Spleen (tissue), 11 donors: ENCODE measurements at regions not wholly inside any gene's neighbourhood (a gene's known extent, or its start where the extent isn't known, plus 50 kb on each side); places are given as distances from the start of the nearest gene placed in this dataset.

Source experiments
- DNase-seq: peaks from one replicate; pipeline ENCODE4 v3.0.0-alpha.2; 2020
- H3K27ac ChIP-seq, 8 donors: fragments of 200-600 bp; sonication (generic) in 7 of 8; 1 replicate in 4 of 8; 2 replicates in 4 of 8; pipeline versions ENCODE4 v1.5.0 to v1.8.0; 2016 to 2021; ENCODE audit warnings: inconsistent platforms in 4 of 8, mild to moderate bottlenecking in 4 of 8, moderate library complexity in 1 of 8
- H3K27me3 ChIP-seq, 7 donors: fragments of 200-600 bp; sonication (generic) in 6 of 7; replicated peaks in 1 of 7; 1 replicate in 4 of 7; 2 replicates in 3 of 7; pipeline versions ENCODE4 v1.5.0 to v1.8.0; 2016 to 2021; ENCODE audit warnings: inconsistent platforms in 3 of 7, mild to moderate bottlenecking in 1 of 7
- H3K36me3 ChIP-seq, 6 donors: fragments of 200-600 bp; sonication (generic) in 5 of 6; 1 replicate in 4 of 6; 2 replicates in 2 of 6; pipeline versions ENCODE4 v1.5.0 to v1.8.0; 2016 to 2021; ENCODE audit warnings: inconsistent platforms in 2 of 6
- H3K4me1 ChIP-seq, 6 donors: fragments of 200-600 bp; sonication (generic) in 5 of 6; 1 replicate in 3 of 6; 2 replicates in 3 of 6; pipeline versions ENCODE4 v1.5.0 to v1.8.0; 2016 to 2021; ENCODE audit warnings: inconsistent platforms in 3 of 6
- H3K4me3 ChIP-seq, 8 donors: fragments of 200-600 bp; sonication (generic) in 7 of 8; 1 replicate in 4 of 8; 2 replicates in 4 of 8; pipeline versions ENCODE4 v1.5.0 to v1.8.0; 2016 to 2021; ENCODE audit warnings: inconsistent platforms in 4 of 8, mild to moderate bottlenecking in 4 of 8, moderate library complexity in 2 of 8
- H3K9me3 ChIP-seq, 8 donors: fragments of 200-600 bp; sonication (generic) in 7 of 8; 1 replicate in 4 of 8; 2 replicates in 4 of 8; pipeline versions ENCODE4 v1.5.0 to v1.8.0; 2016 to 2021; ENCODE audit warnings: inconsistent platforms in 4 of 8
- POLR2A ChIP-seq, 3 donors: fragments of 450-650 bp; IDR thresholded peaks; one replicate each; pipeline ENCODE4 v1.5.1; 2017; ENCODE audit warnings: antibody characterized with exemption in 3 of 3, mild to moderate bottlenecking in 1 of 3
- POLR2AphosphoS5 ChIP-seq, 3 donors: sonication (generic); formaldehyde crosslinking; IDR thresholded peaks; one replicate each; pipeline ENCODE4 v1.5.1; 2017; ENCODE audit warnings: antibody characterized with exemption in 3 of 3
- WGBS, 5 donors: extraction: QIAGEN DNeasy Blood & Tissue Kit in 3 of 5; methylation state at CpG; one replicate each; pipeline versions ENCODE4 v1.1.5 to v1.1.7; 2013 to 2018; 5-methylcytosine and 5-hydroxymethylcytosine counted together
- intact Hi-C: fragments of 100-400 bp; cut with DNase I; formaldehyde crosslinking; loops from one replicate; pipeline ENCODE4 v1.15.0; 2023; ENCODE audit warnings: low total_unique reads
- TF ChIP-seq, protein P1 (sequence below), 11 experiments: fragments of 200-600 bp in 7 of 11; fragments of 450-650 bp in 4 of 11; sonication (generic) in 4 of 11; IDR thresholded peaks in 8 of 11; conservative IDR thresholded peaks in 3 of 11; 1 replicate in 7 of 11; 2 replicates in 4 of 11; pipeline versions ENCODE4 v1.4.0 to v1.8.0; 2016 to 2021; ENCODE audit warnings: antibody characterized with exemption in 11 of 11, inconsistent platforms in 4 of 11, mild to moderate bottlenecking in 1 of 11
- donor health status: healthy with polysubstance abuse.
- donor health status: DM: no; HTN: no; CAD: no; lungs with moderate emphysema.
- donor health status: DM: no; HTN: no; CAD: no.
- donor health status: Bipolar disorder and iron deficiency.
- donor health status: healthy.
- donor health status: DM: no; HTN: no; CAD: no.
- donor health status: DM: yes; HTN: yes; CAD: no.

DNA sequence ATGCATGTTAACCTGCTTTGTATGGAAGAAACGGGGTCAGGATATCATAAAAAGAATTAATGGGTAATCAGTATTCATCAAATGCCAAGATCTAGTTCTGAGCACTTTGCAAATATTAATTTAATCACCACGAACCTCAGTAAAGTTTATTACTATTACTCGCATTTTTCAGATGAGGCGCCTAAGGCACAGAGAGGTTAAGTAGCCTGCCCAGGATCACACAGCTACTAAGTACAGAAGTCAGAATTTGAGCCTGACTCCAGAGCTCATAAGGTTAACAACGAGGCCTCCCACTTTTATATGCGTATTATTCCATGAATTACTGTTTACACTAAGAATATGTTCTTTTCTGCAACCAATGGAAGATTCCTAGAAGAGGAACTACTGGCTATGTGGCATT is 109.6 kb upstream of the KLF13 start:
- H3K4me3 ChIP-seq: peak overlapping the region in 2 of 8 donors; percentile 61 to 82
- DNase-seq: no peak
- H3K4me1 ChIP-seq: peaks cover 0 to 89% (median 46%) of the 10 kb centered on the region in 6 donors
- peak overlapping the region in 7 of 8 donors; percentile 98 to 100 (median 99) for H3K27ac ChIP-seq
- intact Hi-C loops: loop anchor here (10.0 kb wide), 1 partner anchor 108 kb away; the partner anchor contains the start of gene KLF13
- WGBS, 5 donors: 86 to 95% (median 88%) methylated on average over 6 of the region's 6 CpGs
- TF ChIP-seq, protein P1, sequence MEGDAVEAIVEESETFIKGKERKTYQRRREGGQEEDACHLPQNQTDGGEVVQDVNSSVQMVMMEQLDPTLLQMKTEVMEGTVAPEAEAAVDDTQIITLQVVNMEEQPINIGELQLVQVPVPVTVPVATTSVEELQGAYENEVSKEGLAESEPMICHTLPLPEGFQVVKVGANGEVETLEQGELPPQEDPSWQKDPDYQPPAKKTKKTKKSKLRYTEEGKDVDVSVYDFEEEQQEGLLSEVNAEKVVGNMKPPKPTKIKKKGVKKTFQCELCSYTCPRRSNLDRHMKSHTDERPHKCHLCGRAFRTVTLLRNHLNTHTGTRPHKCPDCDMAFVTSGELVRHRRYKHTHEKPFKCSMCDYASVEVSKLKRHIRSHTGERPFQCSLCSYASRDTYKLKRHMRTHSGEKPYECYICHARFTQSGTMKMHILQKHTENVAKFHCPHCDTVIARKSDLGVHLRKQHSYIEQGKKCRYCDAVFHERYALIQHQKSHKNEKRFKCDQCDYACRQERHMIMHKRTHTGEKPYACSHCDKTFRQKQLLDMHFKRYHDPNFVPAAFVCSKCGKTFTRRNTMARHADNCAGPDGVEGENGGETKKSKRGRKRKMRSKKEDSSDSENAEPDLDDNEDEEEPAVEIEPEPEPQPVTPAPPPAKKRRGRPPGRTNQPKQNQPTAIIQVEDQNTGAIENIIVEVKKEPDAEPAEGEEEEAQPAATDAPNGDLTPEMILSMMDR (IDR thresholded peaks at IDR 0.05 in 8 of 11, conservative IDR thresholded peaks at IDR 0.05 in 3 of 11): no peak
- H3K9me3 ChIP-seq: no peaks in the 10 kb centered on the region
- H3K36me3 ChIP-seq: peaks cover 0 to 3% (median 0%) of the 10 kb centered on the region in 6 donors
- no peaks in the 10 kb centered on the region for H3K27me3 ChIP-seq

DNA sequence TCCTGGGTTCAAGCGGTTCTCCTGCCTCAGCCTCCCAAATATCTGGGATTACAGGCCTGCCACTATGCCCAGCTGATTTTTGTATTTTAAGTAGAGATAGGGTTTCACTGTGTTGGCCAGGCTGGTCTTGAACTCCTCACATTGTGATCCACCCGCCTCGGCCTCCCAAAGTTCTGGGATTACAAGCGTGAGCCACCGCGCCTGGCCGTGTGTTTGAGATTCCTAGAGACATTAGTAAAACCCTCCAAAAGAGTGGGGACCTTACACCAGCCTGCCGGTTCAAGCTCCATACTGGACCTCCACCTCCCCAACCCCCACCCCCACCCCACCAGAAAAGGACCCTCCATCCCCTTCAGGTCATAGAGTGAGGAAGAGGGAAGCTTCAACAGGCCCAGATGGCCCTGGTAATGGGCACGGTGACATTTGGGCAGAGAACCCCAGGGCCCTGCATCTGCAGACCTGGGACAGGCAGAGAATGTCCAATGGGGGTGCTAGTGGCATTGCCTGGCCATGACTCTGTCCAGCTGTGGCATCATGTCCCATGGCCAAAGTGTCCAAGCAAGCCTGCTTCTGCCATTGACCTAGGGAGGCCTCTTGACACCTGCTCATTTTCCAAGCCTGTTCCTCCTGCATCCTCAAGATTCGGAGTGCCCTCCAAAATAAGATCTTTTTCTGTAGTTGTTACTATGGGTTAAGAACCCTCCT is 108.9 kb upstream of the KLF13 start:
- Histone ChIP-seq H3K27ac (peak overlapping the region in 7 of 8 donors; percentile 98 to 100 (median 99)), H3K4me3 (no peak overlapping the region), H3K27me3 (no peaks in the 10 kb centered on the region), H3K9me3 (no peaks in the 10 kb centered on the region), H3K36me3 (peaks cover 0 to 6% (median 0%) of the 10 kb centered on the region in 6 donors), H3K4me1 (peaks cover 0 to 89% (median 47%) of the 10 kb centered on the region in 6 donors)
- 92 to 97% (median 96%) methylated on average over 8 to 10 of the region's 10 CpGs for WGBS, 5 donors
- no peak for DNase-seq
- no peak for TF ChIP-seq POLR2AphosphoS5 (IDR thresholded peaks at IDR 0.05)
- intact Hi-C loops: loop anchor here (10.0 kb wide), 1 partner anchor 107 kb away; the partner anchor contains the start of gene KLF13

DNA sequence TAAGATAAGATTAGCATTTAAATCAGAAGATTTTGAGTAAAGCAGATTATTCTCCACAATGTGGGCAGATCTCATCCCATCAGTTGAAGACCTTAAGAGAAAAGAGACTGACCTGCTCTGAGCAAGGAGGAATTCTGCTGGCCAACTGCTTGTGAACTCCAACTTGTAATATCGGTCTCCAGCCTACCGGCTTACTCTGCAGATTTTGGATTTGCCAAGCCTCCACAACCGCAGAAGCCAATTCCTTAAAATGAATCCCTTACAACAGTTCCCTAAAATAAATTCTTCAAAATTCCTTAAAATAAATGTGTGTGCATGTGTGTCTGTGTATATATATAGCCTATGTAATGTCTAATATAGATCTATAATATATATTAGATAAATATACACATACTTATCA is 107.4 kb upstream of the KLF13 start:
- no peak for DNase-seq
- TF ChIP-seq POLR2A (IDR thresholded peaks at IDR 0.05) (no peak), POLR2AphosphoS5 (IDR thresholded peaks at IDR 0.05) (no peak)
- TF ChIP-seq, protein P1 (IDR thresholded peaks at IDR 0.05 in 8 of 11, conservative IDR thresholded peaks at IDR 0.05 in 3 of 11): no peak
- WGBS, 5 donors: 50 to 60% (median 57%) methylated on average over 3 of the region's 3 CpGs
- Histone ChIP-seq H3K27me3 (no peaks in the 10 kb centered on the region), H3K9me3 (no peaks in the 10 kb centered on the region), H3K4me1 (peaks cover 0 to 91% (median 58%) of the 10 kb centered on the region in 6 donors), H3K27ac (peak overlapping the region in 2 of 8 donors; percentile 100), H3K36me3 (peaks cover 0 to 6% (median 0%) of the 10 kb centered on the region in 6 donors), H3K4me3 (no peak overlapping the region)
- intact Hi-C loops: loop anchor here (10.0 kb wide), 1 partner anchor 106 kb away; the partner anchor contains the start of gene KLF13

DNA sequence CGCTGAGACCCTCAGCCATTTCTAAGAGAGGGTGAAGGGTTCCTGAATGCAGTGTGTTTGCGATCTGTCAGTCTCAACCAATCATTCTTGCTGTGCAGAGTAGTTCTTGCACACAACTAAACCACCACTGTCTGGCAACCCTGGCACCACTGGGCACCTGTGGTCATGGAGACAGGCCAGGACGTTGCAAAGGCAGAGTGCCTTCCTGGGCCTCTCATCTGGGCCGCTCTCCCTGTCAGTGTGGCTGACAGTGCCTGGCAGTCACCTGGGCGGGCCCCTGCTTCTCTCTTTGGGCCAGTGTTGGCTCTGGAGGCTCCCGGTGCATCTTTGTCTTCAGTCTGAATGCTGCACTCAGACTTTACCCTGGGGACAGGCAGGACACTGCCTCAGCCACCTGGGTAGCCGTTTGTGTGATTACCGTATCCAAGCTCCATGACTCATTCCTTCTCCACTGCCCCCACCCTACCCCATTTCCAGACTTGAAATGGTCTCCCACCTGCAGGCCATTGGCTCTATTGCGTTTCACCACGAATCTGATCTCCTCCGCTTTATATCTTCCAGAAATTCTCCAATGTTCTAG is 104.6 kb upstream of the KLF13 start:
- Histone ChIP-seq H3K27ac (peak overlapping the region in 7 of 8 donors; percentile 46 to 78 (median 63)), H3K4me3 (no peak overlapping the region), H3K4me1 (peaks cover 0 to 88% (median 42%) of the 10 kb centered on the region in 6 donors), H3K27me3 (no peaks in the 10 kb centered on the region), H3K9me3 (no peaks in the 10 kb centered on the region), H3K36me3 (peaks cover 0 to 6% (median 0%) of the 10 kb centered on the region in 6 donors)
- 53 to 77% (median 70%) methylated on average over 9 to 11 of the region's 11 CpGs for WGBS, 5 donors
- no peak for DNase-seq
- intact Hi-C loops: no loop called here
- peak in 1 of 3 donors; percentile 21 for TF ChIP-seq POLR2AphosphoS5 (IDR thresholded peaks at IDR 0.05)
- TF ChIP-seq POLR2A (IDR thresholded peaks at IDR 0.05): no peak
